Liver (tissue), 3 donors: ENCODE measurements at regions not wholly inside any gene's neighbourhood (a gene's known extent, or its start where the extent isn't known, plus 50 kb on each side); places are given as distances from the start of the nearest gene placed in this dataset.
"Not testable (repeated sequence)": the region's sequence is repeated elsewhere in the genome, so short reads cannot be mapped to it uniquely, and the experiment has no call there.

Source experiments
- ATF3 ChIP-seq: IDR thresholded peaks from 2 replicates; pipeline ENCODE4 v1.6.1; 2016; ENCODE audit warnings: antibody characterized with exemption
- CTCF ChIP-seq: fragments of 150-350 bp; IDR thresholded peaks from 2 replicates; pipeline ENCODE4 v1.5.1; 2017; ENCODE audit warnings: improper control_type of control experiment, low read depth, low read length; ENCODE audit not compliant: missing input control
- EGR1 ChIP-seq, 2 donors: IDR thresholded peaks; 2 replicates each; pipeline ENCODE4 v1.6.1; 2016 to 2018; ENCODE audit warnings: antibody characterized with exemption in 2 of 2, low read depth in 2 of 2
- SP1 ChIP-seq: IDR thresholded peaks from 2 replicates; pipeline ENCODE4 v1.6.1; 2018; ENCODE audit warnings: antibody characterized with exemption, mild to moderate bottlenecking
- YY1 ChIP-seq: IDR thresholded peaks from 2 replicates; pipeline ENCODE4 v1.6.1; 2016; ENCODE audit warnings: antibody characterized with exemption, mild to moderate bottlenecking
- TF ChIP-seq, protein P1 (sequence below): IDR thresholded peaks from 2 replicates; pipeline ENCODE4 v1.6.1; 2016; ENCODE audit warnings: antibody characterized with exemption
- TF ChIP-seq, protein P2 (sequence below): IDR thresholded peaks from 2 replicates; pipeline ENCODE4 v1.6.1; 2016; ENCODE audit warnings: antibody characterized with exemption, mild to moderate bottlenecking
- donor health status: healthy.
- donor health status: healthy.

DNA sequence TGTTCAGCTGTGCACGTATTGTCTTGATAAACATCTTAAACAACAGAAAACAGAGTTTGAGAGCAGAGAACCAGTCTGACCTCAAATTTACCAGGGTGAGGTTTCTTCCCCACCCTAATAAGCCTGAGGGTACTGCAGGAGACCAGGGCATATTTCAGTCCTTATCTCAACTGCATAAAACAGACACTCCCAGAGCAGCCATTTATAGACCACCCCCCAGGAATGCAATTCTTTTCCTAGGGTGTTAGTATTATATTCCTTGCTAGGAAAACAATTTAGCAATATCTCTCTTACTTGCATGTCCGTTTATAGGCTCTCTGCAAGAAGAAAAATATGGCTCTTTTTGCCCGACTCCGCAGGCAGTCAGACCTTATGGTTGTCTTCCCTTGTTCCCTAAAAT, 747.2 kb downstream of the TTLL7 start:
- TF ChIP-seq, protein P1, sequence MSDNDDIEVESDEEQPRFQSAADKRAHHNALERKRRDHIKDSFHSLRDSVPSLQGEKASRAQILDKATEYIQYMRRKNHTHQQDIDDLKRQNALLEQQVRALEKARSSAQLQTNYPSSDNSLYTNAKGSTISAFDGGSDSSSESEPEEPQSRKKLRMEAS = not testable (repeated sequence)
- not testable (repeated sequence) for TF ChIP-seq CTCF; ATF3; YY1; SP1; EGR1 (IDR thresholded peaks at IDR 0.05; ENCODE audit: low read depth in 2 of 2)
- TF ChIP-seq, protein P2, sequence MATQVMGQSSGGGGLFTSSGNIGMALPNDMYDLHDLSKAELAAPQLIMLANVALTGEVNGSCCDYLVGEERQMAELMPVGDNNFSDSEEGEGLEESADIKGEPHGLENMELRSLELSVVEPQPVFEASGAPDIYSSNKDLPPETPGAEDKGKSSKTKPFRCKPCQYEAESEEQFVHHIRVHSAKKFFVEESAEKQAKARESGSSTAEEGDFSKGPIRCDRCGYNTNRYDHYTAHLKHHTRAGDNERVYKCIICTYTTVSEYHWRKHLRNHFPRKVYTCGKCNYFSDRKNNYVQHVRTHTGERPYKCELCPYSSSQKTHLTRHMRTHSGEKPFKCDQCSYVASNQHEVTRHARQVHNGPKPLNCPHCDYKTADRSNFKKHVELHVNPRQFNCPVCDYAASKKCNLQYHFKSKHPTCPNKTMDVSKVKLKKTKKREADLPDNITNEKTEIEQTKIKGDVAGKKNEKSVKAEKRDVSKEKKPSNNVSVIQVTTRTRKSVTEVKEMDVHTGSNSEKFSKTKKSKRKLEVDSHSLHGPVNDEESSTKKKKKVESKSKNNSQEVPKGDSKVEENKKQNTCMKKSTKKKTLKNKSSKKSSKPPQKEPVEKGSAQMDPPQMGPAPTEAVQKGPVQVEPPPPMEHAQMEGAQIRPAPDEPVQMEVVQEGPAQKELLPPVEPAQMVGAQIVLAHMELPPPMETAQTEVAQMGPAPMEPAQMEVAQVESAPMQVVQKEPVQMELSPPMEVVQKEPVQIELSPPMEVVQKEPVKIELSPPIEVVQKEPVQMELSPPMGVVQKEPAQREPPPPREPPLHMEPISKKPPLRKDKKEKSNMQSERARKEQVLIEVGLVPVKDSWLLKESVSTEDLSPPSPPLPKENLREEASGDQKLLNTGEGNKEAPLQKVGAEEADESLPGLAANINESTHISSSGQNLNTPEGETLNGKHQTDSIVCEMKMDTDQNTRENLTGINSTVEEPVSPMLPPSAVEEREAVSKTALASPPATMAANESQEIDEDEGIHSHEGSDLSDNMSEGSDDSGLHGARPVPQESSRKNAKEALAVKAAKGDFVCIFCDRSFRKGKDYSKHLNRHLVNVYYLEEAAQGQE = not testable (repeated sequence)
